Testis (tissue), 2 donors: ENCODE measurements at regions not wholly inside any gene's neighbourhood (a gene's known extent, or its start where the extent isn't known, plus 50 kb on each side); places are given as distances from the start of the nearest gene placed in this dataset.

Experiments used
- CTCF ChIP-seq, 3 experiments: fragments of 450-650 bp in 2 of 3; fragments of 200-600 bp in 1 of 3; sonication (generic) in 1 of 3; IDR thresholded peaks; one replicate each; pipeline ENCODE4 v1.5.1; 2016 to 2019; ENCODE audit warnings: antibody characterized with exemption in 3 of 3, mild to moderate bottlenecking in 2 of 3, moderate library complexity in 1 of 3
- POLR2A ChIP-seq: fragments of 450-650 bp; IDR thresholded peaks from one replicate; pipeline ENCODE4 v1.6.1; 2017; ENCODE audit warnings: antibody characterized with exemption, mild to moderate bottlenecking, moderate library complexity

GRCh38 chr2:15773846-15774245 is 166.5 kb upstream of the MYCN start:
- TF ChIP-seq CTCF (IDR thresholded peaks at IDR 0.05): no peak
- no peak for TF ChIP-seq POLR2A
